ENCODE measurements at regions not wholly inside any gene's neighbourhood (a gene's known extent, or its start where the extent isn't known, plus 50 kb on each side); places are given as distances from the start of the nearest gene placed in this dataset.

DNA sequence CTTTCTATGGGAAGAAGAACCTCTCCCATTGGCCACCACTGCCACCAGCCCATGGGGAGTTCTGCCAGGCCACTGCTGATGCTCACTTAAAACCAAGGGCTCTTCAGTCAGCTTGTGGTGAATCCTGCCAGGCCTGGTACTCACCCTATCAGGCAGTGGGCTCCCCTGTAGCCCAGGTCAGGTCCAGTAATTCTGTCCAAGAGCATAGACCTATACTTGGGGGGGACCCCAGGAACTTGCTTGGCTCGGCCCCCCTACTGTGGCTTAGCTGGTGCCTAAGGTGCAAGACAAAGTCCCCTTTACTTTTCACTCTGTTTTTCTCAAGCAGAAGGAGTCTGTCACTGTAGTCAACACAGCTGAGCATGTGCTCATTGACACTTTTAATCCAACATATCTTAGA lies 1012.2 kb downstream of the PCDH19 start:
- Histone ChIP-seq H3K9ac (ENCODE audit: low read length) (no peak overlapping the region), H3K4me1 (ENCODE audit: low read length) (no peaks in the 10 kb centered on the region), H3K27me3 (ENCODE audit: low read depth, low read length) (no peaks in the 10 kb centered on the region), H3K27ac (ENCODE audit: low read length) (no peak overlapping the region), H4K20me1 (ENCODE audit: insufficient read depth, low read length) (no peaks in the 10 kb centered on the region), H2AFZ (ENCODE audit: low read depth, low read length) (no peak overlapping the region), H3K4me3 (ENCODE audit: low read length) (no peak overlapping the region), H3K9me3 (ENCODE audit: insufficient read depth, low read length) (no peaks in the 10 kb centered on the region), H3K4me2 (ENCODE audit: low read length) (no peak overlapping the region), H3K36me3 (replicated peaks; ENCODE audit: low read depth, low read length) (no peaks in the 10 kb centered on the region), H3K79me2 (ENCODE audit: low read length) (no peaks in the 10 kb centered on the region)
- TF ChIP-seq, protein P1, sequence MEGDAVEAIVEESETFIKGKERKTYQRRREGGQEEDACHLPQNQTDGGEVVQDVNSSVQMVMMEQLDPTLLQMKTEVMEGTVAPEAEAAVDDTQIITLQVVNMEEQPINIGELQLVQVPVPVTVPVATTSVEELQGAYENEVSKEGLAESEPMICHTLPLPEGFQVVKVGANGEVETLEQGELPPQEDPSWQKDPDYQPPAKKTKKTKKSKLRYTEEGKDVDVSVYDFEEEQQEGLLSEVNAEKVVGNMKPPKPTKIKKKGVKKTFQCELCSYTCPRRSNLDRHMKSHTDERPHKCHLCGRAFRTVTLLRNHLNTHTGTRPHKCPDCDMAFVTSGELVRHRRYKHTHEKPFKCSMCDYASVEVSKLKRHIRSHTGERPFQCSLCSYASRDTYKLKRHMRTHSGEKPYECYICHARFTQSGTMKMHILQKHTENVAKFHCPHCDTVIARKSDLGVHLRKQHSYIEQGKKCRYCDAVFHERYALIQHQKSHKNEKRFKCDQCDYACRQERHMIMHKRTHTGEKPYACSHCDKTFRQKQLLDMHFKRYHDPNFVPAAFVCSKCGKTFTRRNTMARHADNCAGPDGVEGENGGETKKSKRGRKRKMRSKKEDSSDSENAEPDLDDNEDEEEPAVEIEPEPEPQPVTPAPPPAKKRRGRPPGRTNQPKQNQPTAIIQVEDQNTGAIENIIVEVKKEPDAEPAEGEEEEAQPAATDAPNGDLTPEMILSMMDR (IDR thresholded peaks at IDR 0.05; ENCODE audit: low read depth, low read length), result no peak
- TF ChIP-seq EZH2phosphoT487 (IDR thresholded peaks at IDR 0.05; ENCODE audit: low read depth), result no peak

DNA sequence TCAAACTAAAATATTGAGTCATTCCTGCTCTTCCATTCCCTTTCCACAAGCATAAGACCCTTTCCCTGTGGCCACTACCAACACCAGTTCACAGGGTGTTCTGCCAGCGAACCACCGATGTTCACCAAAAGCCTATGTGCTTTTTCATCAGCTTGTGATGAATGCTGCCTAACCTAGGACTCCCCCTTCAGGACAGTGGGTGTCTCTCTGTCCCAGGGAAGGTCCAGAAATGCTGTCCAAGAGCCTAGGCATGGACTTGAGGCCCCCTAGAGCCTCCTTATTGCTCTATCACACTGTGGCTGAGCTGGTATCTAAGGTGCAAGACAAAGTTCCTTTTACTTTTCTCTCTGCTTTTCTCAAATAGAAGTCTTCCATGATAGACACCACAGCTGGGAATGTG lies 1015.6 kb downstream of the PCDH19 start:
- Histone ChIP-seq H3K9me3 (ENCODE audit: insufficient read depth, low read length) (no peaks in the 10 kb centered on the region), H3K27me3 (ENCODE audit: low read depth, low read length) (no peaks in the 10 kb centered on the region)

DNA sequence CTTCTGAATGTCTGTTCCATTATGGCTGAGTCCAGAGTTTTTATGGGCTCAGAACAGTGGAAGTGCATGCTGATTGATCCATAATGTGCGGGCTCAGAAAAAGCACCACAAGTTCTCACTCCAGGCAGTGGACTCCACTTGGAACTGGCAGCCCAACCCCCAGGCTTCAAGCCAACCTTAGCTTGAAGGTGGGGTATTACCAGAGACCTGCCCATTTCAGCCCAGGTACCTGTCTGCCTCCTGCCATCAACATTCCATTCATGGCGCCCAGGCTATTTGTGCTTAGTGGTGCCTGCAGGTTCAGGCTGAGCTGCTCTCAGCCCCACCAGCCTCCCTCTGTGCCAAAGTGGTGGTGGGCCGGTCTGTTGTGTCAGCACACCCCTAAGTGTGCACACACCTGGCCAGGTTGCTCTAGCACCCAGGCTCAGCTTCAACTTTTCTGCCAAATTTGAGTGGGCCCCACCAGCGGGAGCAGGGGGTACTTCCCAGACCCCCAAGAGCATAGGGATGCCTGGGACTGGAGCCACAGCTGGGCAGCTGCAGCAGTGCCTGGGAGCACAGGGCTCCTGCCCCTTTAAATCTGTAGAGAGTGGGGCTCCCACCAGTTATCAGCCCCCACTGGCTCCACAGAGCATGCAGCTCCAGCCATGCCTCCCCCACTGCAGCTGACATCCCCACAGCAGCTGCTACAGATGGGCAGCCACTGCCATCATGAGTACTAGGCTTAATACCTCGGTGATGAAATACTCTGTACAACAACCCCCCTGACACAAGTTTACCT lies 1025.3 kb downstream of the PCDH19 start:
- Histone ChIP-seq H3K4me1 (ENCODE audit: low read length) (no peaks in the 10 kb centered on the region), H3K9me3 (ENCODE audit: insufficient read depth, low read length) (no peaks in the 10 kb centered on the region), H3K27me3 (ENCODE audit: low read depth, low read length) (no peaks in the 10 kb centered on the region), H3K79me2 (ENCODE audit: low read length) (no peaks in the 10 kb centered on the region), H2AFZ (ENCODE audit: low read depth, low read length) (no peak overlapping the region), H3K9ac (ENCODE audit: low read length) (no peak overlapping the region), H4K20me1 (ENCODE audit: insufficient read depth, low read length) (no peaks in the 10 kb centered on the region), H3K4me2 (ENCODE audit: low read length) (no peak overlapping the region), H3K4me3 (ENCODE audit: low read length) (no peak overlapping the region), H3K27ac (ENCODE audit: low read length) (no peak overlapping the region), H3K36me3 (replicated peaks; ENCODE audit: low read depth, low read length) (no peaks in the 10 kb centered on the region)
- no peak for TF ChIP-seq EZH2phosphoT487 (IDR thresholded peaks at IDR 0.05; ENCODE audit: low read depth)
- TF ChIP-seq, protein P1 (IDR thresholded peaks at IDR 0.05; ENCODE audit: low read depth, low read length), result no peak

More for the DNA sequence above, 1015.6 kb downstream of the PCDH19 start:
- Histone ChIP-seq H3K4me1 (ENCODE audit: low read length) (no peaks in the 10 kb centered on the region), H3K4me2 (ENCODE audit: low read length) (no peak overlapping the region), H3K79me2 (ENCODE audit: low read length) (no peaks in the 10 kb centered on the region), H3K36me3 (replicated peaks; ENCODE audit: low read depth, low read length) (no peaks in the 10 kb centered on the region), H2AFZ (ENCODE audit: low read depth, low read length) (no peak overlapping the region), H3K9ac (ENCODE audit: low read length) (no peak overlapping the region), H4K20me1 (ENCODE audit: insufficient read depth, low read length) (no peaks in the 10 kb centered on the region), H3K4me3 (ENCODE audit: low read length) (no peak overlapping the region), H3K27ac (ENCODE audit: low read length) (no peak overlapping the region)
- no peak for TF ChIP-seq EZH2phosphoT487 (IDR thresholded peaks at IDR 0.05; ENCODE audit: low read depth)
- TF ChIP-seq, protein P1 (IDR thresholded peaks at IDR 0.05; ENCODE audit: low read depth, low read length), result peak; percentile 32

DNA sequence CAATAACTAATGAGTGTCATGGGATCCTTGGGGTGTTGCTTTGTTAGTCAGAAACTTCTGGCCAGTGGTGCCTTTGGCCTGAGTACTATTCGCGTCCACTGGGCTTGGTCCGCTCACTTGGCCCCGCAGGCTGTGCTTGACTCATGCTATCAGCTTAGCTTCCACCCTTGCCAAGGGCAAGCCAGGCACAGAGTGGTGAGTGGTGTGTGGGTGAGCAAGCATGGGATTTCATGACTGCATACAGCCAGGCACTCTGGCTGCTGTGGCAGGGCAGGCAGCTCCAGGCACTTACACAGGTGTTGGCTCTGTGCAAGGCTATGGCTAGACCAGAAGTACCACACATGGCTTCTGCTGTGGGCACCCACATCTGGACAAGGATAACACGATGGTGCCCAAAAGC lies 1026.3 kb downstream of the PCDH19 start:
- TF ChIP-seq, protein P1 (IDR thresholded peaks at IDR 0.05; ENCODE audit: low read depth, low read length), result no peak
- no peak for TF ChIP-seq EZH2phosphoT487 (IDR thresholded peaks at IDR 0.05; ENCODE audit: low read depth)
- H3K27me3 ChIP-seq (ENCODE audit: low read depth, low read length), result no peaks in the 10 kb centered on the region
- no peaks in the 10 kb centered on the region for H3K36me3 ChIP-seq (replicated peaks; ENCODE audit: low read depth, low read length)
- H3K4me3 ChIP-seq (ENCODE audit: low read length), result no peak overlapping the region
- H3K9ac ChIP-seq (ENCODE audit: low read length), result no peak overlapping the region
- no peaks in the 10 kb centered on the region for H3K9me3 ChIP-seq (ENCODE audit: insufficient read depth, low read length)
- H2AFZ ChIP-seq (ENCODE audit: low read depth, low read length), result no peak overlapping the region
- no peaks in the 10 kb centered on the region for H4K20me1 ChIP-seq (ENCODE audit: insufficient read depth, low read length)
- H3K4me1 ChIP-seq (ENCODE audit: low read length), result no peaks in the 10 kb centered on the region
- no peak overlapping the region for H3K27ac ChIP-seq (ENCODE audit: low read length)
- H3K4me2 ChIP-seq (ENCODE audit: low read length), result no peak overlapping the region
- no peaks in the 10 kb centered on the region for H3K79me2 ChIP-seq (ENCODE audit: low read length)

Measured in OCI-LY3 (cell line).